Upper lobe of right lung (tissue), 1 donor: ENCODE measurements at regions not wholly inside any gene's neighbourhood (a gene's known extent, or its start where the extent isn't known, plus 50 kb on each side); places are given as distances from the start of the nearest gene placed in this dataset.

Source experiments
- ATAC-seq: fragments of 200-7000 bp; cut with Tn5 transposase; one replicate; pipeline ENCODE4 v1.9.1; 2020; ENCODE audit warnings: mild to moderate bottlenecking, moderate library complexity
- DNase-seq: peaks from one replicate; pipeline ENCODE4 v3.0.0-alpha.2; 2020
- H3K27ac ChIP-seq: fragments of 200-600 bp; one replicate; pipeline ENCODE4 v1.8.0; 2022
- H3K27me3 ChIP-seq: fragments of 200-600 bp; one replicate; pipeline ENCODE4 v1.8.0; 2022; ENCODE audit warnings: mild to moderate bottlenecking
- H3K36me3 ChIP-seq: fragments of 200-600 bp; one replicate; pipeline ENCODE4 v1.8.0; 2022
- H3K4me1 ChIP-seq: fragments of 200-600 bp; one replicate; pipeline ENCODE4 v1.8.0; 2022
- H3K4me3 ChIP-seq: fragments of 200-600 bp; one replicate; pipeline ENCODE4 v1.8.0; 2022; ENCODE audit warnings: mild to moderate bottlenecking
- H3K9me3 ChIP-seq: fragments of 200-600 bp; one replicate; pipeline ENCODE4 v1.8.0; 2022
- CTCF ChIP-seq: fragments of 200-600 bp; IDR thresholded peaks from one replicate; pipeline ENCODE4 v1.8.0; 2022; ENCODE audit warnings: antibody characterized with exemption
- intact Hi-C: fragments of 100-400 bp; cut with DNase I; formaldehyde crosslinking; loops from one replicate; pipeline ENCODE4 v1.11.0; 2022
- donor health status: DM: no; HTN: yes; CAD: no; lungs with severe emphysema.

GRCh38 chr15:62821384-62822131 lies 221.0 kb upstream of the TPM1 start:
- peak; percentile 59 for ATAC-seq
- no peak for DNase-seq
- TF ChIP-seq CTCF = no peak
- Histone ChIP-seq H3K9me3 (no peaks in the 10 kb centered on the region), H3K4me3 (no peak overlapping the region), H3K27me3 (no peaks in the 10 kb centered on the region), H3K4me1 (no peaks in the 10 kb centered on the region), H3K27ac (no peak overlapping the region), H3K36me3 (no peaks in the 10 kb centered on the region)
- intact Hi-C loops = no loop called here

- no peak for ATAC-seq
- intact Hi-C loops = no loop called here
- TF ChIP-seq CTCF = no peak
These were observed 220.3 kb upstream of the TPM1 start for GRCh38 chr15:62822228-62822627.

GRCh38 chr15:62823561-62823960 lies 219.0 kb upstream of the TPM1 start:
- no peak overlapping the region for H3K27ac ChIP-seq
- H3K36me3 ChIP-seq = no peaks in the 10 kb centered on the region
- DNase-seq (no peak), ATAC-seq (no peak)
- no peaks in the 10 kb centered on the region for H3K4me1 ChIP-seq
- no peak overlapping the region for H3K4me3 ChIP-seq
- H3K9me3 ChIP-seq = no peaks in the 10 kb centered on the region
- H3K27me3 ChIP-seq = no peaks in the 10 kb centered on the region
- no peak for TF ChIP-seq CTCF
- intact Hi-C loops = no loop called here

More at GRCh38 chr15:62822228-62822627, 220.3 kb upstream of the TPM1 start:
- Histone ChIP-seq H3K27ac (no peak overlapping the region), H3K4me1 (no peaks in the 10 kb centered on the region), H3K9me3 (no peaks in the 10 kb centered on the region), H3K4me3 (no peak overlapping the region), H3K27me3 (no peaks in the 10 kb centered on the region), H3K36me3 (no peaks in the 10 kb centered on the region)
- DNase-seq = no peak

- Histone ChIP-seq H3K27ac (no peak overlapping the region), H3K4me1 (no peaks in the 10 kb centered on the region), H3K9me3 (no peaks in the 10 kb centered on the region), H3K4me3 (no peak overlapping the region), H3K36me3 (no peaks in the 10 kb centered on the region), H3K27me3 (no peaks in the 10 kb centered on the region)
- DNase-seq (no peak), ATAC-seq (no peak)
- intact Hi-C loops = no loop called here
- TF ChIP-seq CTCF = no peak
These were observed 218.2 kb upstream of the TPM1 start for GRCh38 chr15:62824111-62825015.

- Histone ChIP-seq H3K9me3 (no peaks in the 10 kb centered on the region), H3K27ac (no peak overlapping the region), H3K4me3 (no peak overlapping the region), H3K36me3 (no peaks in the 10 kb centered on the region), H3K27me3 (no peaks in the 10 kb centered on the region), H3K4me1 (no peaks in the 10 kb centered on the region)
- TF ChIP-seq CTCF = no peak
- intact Hi-C loops = no loop called here
- ATAC-seq = no peak
- no peak for DNase-seq
These were observed 217.4 kb upstream of the TPM1 start for GRCh38 chr15:62825191-62825590.
